WI38 (cell line): ENCODE measurements at regions not wholly inside any gene's neighbourhood (a gene's known extent, or its start where the extent isn't known, plus 50 kb on each side); places are given as distances from the start of the nearest gene placed in this dataset.

ENCODE experiments used
- H3K4me3 ChIP-seq: 2 replicates; pipeline ENCODE4 v1.5.1; 2011; ENCODE audit warnings: low read depth, mild to moderate bottlenecking, control low read depth, low read length
- TF ChIP-seq, protein P1 (sequence below): IDR thresholded peaks from 2 replicates; pipeline ENCODE4 v1.5.1; 2012; ENCODE audit warnings: low read depth, mild to moderate bottlenecking, control low read depth, low read length

DNA sequence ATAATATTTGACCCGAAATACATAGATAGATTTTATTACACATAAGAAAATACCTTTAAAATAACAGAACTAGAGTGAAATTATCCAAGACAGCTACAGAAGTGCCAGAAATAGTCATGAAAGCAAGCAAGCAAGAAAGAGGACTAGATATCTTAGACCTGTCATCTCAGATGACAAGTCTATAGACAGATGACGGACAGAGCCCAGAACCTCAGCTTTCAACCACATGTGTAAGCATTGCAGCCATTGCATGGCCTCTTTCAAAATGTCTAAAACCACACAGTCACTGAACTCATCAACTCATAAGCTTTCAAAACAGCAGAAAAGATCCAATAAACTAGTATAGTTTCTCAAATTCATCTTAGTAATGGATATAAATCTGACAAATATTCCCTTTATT, 59.8 kb upstream of the FHIT start:
- no peak overlapping the region for H3K4me3 ChIP-seq
- TF ChIP-seq, protein P1, sequence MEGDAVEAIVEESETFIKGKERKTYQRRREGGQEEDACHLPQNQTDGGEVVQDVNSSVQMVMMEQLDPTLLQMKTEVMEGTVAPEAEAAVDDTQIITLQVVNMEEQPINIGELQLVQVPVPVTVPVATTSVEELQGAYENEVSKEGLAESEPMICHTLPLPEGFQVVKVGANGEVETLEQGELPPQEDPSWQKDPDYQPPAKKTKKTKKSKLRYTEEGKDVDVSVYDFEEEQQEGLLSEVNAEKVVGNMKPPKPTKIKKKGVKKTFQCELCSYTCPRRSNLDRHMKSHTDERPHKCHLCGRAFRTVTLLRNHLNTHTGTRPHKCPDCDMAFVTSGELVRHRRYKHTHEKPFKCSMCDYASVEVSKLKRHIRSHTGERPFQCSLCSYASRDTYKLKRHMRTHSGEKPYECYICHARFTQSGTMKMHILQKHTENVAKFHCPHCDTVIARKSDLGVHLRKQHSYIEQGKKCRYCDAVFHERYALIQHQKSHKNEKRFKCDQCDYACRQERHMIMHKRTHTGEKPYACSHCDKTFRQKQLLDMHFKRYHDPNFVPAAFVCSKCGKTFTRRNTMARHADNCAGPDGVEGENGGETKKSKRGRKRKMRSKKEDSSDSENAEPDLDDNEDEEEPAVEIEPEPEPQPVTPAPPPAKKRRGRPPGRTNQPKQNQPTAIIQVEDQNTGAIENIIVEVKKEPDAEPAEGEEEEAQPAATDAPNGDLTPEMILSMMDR = no peak

DNA sequence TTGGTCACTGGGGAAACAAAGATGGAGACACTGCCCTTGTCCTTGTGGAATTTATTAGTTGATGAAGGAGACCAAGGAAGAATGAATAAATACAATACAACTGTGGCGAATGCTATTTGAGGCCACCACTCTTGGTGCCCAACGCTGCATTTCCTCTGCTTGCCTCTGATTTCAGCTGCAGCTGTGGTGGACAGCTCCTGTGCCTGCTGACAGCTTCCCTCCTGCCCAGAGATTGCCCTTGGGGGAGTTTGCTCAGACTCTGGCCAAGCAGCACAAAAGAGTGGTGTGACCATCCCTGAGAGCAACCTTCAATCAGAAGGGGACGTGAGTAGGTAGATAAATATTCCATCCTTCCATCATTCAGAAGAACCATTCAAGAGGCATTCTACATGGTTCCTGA, 64.6 kb upstream of the FHIT start:
- TF ChIP-seq, protein P1 = no peak
- no peak overlapping the region for H3K4me3 ChIP-seq

DNA sequence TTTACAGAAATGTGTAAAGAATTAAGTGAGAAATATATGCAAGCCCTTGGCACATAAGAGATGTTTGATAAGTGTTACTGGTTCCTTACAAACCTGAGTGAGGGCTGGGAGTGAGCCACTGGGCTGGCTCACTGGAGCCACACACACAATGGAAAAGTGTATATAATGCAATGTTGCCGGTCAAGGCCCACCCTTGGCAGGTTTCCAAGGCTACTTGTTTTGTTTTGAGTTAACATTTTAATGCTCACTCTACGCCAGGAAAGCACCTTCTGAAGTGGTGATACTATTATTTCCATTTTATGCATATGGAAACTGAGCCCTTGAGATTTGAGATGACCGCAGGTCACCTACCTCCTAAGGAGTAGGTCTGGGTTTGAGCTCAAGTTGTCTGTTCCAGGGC, 71.8 kb upstream of the FHIT start:
- H3K4me3 ChIP-seq = no peak overlapping the region
- TF ChIP-seq, protein P1 = no peak

DNA sequence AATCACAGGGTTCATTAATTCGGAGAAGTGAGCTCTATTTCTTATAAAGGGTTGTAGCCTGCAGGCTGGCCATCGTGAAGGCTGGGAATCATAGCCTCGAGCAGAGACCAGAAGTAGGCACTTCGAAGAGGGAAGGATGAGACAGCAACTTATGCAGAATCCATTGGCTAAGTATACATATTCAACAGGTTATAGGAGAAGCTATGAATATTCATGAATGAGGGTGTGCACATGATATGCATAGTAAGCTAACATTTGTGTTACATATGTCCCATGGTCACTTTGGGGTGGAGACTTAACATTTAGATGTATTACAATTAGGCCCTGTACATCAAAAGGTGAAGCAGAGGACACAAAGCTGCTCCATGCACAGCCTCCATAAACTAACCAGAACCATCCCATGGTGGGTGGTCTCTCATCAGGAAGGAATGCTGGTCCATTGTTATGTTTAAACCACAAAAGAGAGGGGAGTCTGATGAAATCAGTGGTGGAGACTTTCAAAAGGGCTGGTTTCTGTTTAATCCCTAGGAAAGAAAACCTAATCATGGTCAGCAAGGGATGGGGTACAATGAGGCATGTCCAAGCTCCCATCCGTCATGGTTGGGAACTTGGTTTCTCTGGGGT, 80.8 kb upstream of the FHIT start:
- TF ChIP-seq, protein P1 = no peak
- H3K4me3 ChIP-seq = no peak overlapping the region

DNA sequence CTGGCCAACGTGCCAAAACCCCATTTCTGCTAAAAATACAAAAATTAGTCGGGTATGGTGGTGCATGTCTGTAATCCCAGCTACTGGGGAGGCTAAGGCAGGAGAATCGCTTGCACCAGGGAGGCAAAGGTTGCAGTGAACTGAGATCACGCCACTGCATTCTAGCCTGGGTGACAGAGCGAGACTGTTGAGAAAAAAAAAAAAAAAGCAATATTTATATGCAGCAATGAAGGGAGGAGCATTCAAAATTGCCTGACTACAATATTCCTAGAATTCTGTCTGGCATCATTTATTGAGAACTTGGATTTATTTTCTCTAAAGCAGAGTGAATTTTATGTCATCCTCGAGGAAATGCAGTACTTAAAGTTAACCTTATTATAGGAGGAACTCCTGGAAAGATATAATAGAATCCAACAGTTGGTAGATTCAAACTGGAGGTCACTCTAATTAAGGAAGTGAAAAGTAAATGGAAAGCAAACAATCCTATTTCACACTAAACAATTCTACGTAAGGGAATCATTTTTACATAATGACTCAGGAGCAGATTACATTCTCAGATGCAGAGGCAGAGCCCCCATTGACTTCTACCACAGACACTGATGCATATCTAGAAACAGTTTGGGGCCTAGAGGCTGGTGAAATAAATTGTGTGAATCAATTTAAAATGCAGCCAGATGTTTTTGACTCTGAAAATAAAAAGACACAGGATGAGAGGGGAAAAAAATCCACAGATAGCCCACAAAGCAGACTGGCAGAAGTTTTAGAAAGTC, 82.1 kb upstream of the FHIT start:
- H3K4me3 ChIP-seq = no peak overlapping the region
- TF ChIP-seq, protein P1 = no peak

DNA sequence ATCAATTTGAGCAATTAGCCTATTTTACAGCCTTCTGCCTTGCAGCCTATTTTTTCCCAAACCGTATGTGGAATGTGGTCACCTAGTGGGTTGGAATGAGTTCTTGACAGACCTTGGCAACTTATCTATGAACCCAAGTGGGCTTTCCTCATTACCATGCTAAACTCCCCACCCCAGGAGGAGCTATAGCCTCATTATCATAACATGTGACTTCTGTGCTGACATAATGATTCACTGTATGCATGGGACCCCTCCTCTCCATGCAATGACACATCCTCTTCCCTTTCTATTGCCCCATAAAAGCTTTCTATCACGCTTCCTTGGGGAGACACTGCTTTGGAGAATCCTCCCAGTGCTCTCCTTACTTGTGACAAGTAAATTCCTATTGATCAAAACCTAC, 83.5 kb upstream of the FHIT start:
- TF ChIP-seq, protein P1 = no peak
- no peak overlapping the region for H3K4me3 ChIP-seq

DNA sequence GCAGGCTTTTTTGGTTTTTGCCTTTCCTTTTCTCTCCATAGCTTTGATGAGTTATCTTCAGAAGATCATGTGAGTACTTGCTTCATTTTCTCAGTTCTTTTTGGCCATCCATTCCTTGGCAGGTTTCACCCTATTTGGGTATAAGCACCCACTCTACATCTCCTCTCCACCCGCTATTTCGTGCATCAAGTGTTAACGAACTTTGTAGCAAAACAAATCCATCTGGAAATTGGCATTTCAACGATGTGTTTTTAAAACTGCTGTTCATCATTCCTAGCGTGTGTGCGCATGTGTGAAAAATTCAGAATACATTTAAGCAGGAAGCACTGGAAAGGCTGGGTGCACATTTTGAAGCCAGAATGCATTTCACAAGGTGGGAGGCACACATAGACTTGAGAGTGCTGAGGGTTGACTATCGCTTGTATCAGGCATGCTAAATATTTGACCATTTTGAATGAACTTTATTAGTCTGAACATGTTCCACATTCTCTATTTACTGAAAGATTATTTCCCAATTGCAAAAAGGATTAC, 89.7 kb upstream of the FHIT start:
- TF ChIP-seq, protein P1 = no peak
- no peak overlapping the region for H3K4me3 ChIP-seq
